Activated CD8-positive, alpha-beta T cell treated with anti-CD3 and anti-CD28 coated beads for 36 hours (primary cell): ENCODE measurements at regions not wholly inside any gene's neighbourhood (a gene's known extent, or its start where the extent isn't known, plus 50 kb on each side); places are given as distances from the start of the nearest gene placed in this dataset.

ENCODE experiments used
- ATAC-seq: fragments of 200-7000 bp; cut with Tn5 transposase; one replicate; pipeline ENCODE4 v1.10.0; 2021; ENCODE audit warnings: mild to moderate bottlenecking, moderate library complexity
- CTCF ChIA-PET: fragments of 350-600 bp; sonication (Branson Sonifier 250); formaldehyde crosslinking; loops from one replicate; lab custom pipeline; 2021; ENCODE audit warnings: antibody characterized with exemption; lab: Charles Lee
- POLR2A ChIA-PET: fragments of 350-600 bp; sonication (Branson Sonifier 250); formaldehyde crosslinking; loops from one replicate; lab custom pipeline; 2021; ENCODE audit warnings: antibody characterized with exemption; lab: Charles Lee
- DNase-seq: peaks from one replicate; pipeline ENCODE4 v3.0.0-alpha.2; 2020
- H3K27ac Mint-ChIP-seq: one replicate; pipeline ENCODE4 v1.8.0; 2021; ENCODE audit warnings: mild to moderate bottlenecking, mixed read lengths
- H3K27me3 Mint-ChIP-seq: one replicate; pipeline ENCODE4 v1.8.0; 2021; ENCODE audit warnings: mixed read lengths
- H3K36me3 Mint-ChIP-seq: one replicate; pipeline ENCODE4 v1.8.0; 2021; ENCODE audit warnings: low read depth, mixed read lengths
- H3K4me1 Mint-ChIP-seq: one replicate; pipeline ENCODE4 v1.8.0; 2021; ENCODE audit warnings: low read depth, mixed read lengths
- H3K4me3 Mint-ChIP-seq: one replicate; pipeline ENCODE4 v1.8.0; 2021; ENCODE audit warnings: mild to moderate bottlenecking, moderate library complexity, mixed read lengths
- H3K9me3 Mint-ChIP-seq: one replicate; pipeline ENCODE4 v1.8.0; 2021; ENCODE audit warnings: mixed read lengths
- intact Hi-C: fragments of 100-400 bp; cut with micrococcal nuclease; formaldehyde crosslinking; loops from one replicate; pipeline ENCODE4 v1.10.0; 2022
- TF ChIP-seq, protein P1 (sequence below): fragments of 200-600 bp; IDR thresholded peaks from one replicate; pipeline ENCODE4 v1.8.0; 2022; ENCODE audit warnings: antibody characterized with exemption, mild to moderate bottlenecking

DNA sequence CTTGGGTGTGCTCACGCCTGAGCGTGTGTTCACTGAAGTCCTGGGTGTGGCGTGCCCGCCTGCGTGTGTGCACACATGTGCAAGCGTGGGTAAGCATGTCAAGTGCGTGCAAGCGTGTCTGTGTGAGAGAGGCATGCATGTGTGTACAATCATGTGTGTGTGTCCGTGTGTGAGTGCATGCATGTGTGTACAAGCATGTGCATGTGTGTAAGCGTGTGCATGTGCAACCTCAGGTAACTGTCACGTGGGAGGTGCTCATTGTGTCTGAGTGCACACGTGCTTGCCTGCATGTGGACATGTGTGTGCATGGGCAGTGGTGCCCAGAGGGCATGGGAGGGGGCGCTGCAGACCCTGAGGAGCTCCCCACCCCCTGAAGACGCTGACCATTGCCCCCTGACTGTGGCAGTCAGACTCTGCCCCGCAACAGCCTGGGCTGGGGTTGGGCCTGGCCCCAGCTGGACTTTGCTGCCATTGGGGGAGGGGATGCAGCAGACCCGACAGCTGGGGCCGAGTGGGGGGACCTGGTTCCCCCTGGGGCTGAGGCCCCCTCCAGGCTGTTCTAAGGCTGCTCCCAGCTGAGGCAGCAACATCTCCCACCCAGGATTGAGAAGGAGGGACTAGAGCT, 88.1 kb downstream of the UNCX start:
- TF ChIP-seq, protein P1, sequence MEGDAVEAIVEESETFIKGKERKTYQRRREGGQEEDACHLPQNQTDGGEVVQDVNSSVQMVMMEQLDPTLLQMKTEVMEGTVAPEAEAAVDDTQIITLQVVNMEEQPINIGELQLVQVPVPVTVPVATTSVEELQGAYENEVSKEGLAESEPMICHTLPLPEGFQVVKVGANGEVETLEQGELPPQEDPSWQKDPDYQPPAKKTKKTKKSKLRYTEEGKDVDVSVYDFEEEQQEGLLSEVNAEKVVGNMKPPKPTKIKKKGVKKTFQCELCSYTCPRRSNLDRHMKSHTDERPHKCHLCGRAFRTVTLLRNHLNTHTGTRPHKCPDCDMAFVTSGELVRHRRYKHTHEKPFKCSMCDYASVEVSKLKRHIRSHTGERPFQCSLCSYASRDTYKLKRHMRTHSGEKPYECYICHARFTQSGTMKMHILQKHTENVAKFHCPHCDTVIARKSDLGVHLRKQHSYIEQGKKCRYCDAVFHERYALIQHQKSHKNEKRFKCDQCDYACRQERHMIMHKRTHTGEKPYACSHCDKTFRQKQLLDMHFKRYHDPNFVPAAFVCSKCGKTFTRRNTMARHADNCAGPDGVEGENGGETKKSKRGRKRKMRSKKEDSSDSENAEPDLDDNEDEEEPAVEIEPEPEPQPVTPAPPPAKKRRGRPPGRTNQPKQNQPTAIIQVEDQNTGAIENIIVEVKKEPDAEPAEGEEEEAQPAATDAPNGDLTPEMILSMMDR = no peak
- ChIA-PET POLR2A (no interaction called here), CTCF (no interaction called here)
- Mint-ChIP-seq H3K4me1 (no peaks in the 10 kb centered on the region), H3K27ac (no peak overlapping the region), H3K9me3 (no peaks in the 10 kb centered on the region), H3K36me3 (no peaks in the 10 kb centered on the region), H3K4me3 (no peak overlapping the region), H3K27me3 (peaks cover 8% of the 10 kb centered on the region)
- no peak for ATAC-seq
- intact Hi-C loops = no loop called here
- DNase-seq = no peak

DNA sequence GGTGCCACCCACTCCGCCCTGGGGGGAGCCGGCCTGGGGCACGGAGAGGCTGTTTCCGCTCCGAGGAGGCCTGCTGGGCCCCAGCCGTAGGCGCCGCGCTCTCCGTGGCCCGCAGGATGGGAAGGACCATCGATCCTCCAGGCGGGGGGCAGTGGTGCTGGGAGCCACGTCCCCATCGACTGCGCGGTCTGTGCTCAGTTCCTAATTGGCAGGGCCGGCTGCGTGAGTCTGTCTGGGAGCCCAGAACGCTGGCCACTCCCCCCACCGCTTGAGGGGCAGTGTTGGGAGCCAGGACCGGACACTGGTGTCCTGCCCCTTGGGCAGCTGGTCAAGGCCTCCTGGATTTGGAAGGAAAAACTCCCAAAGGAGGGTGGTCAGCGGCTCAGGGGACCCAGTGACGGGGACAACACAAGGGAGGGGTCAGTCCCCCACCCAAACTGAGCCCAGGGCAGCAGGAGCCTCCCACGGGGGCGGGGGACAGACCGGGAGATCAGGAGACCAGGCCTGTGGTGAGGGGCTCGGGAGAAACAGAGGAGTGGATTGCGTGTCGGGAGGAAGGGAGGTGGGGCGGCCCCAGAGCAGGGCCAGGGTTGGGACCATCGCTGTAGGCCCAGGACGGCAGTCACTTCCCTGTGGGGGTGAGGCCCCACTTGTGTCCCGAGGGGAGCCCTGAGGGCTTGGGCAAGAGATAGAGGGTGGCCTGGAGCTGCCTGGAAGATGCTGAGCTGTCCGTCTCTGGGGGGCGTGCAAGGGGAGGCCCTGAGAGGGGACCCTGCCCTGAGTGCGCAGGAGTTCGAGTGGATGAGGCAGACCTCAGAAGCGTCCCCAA, 89.0 kb downstream of the UNCX start:
- H3K36me3 Mint-ChIP-seq = no peaks in the 10 kb centered on the region
- CTCF ChIA-PET = no interaction called here
- TF ChIP-seq, protein P1 = no peak
- H3K27me3 Mint-ChIP-seq = peaks cover 8% of the 10 kb centered on the region
- no peaks in the 10 kb centered on the region for H3K9me3 Mint-ChIP-seq
- intact Hi-C loops = no loop called here
- H3K4me1 Mint-ChIP-seq = no peaks in the 10 kb centered on the region
- no peak overlapping the region for H3K4me3 Mint-ChIP-seq
- H3K27ac Mint-ChIP-seq = no peak overlapping the region
- POLR2A ChIA-PET = no interaction called here
- no peak for DNase-seq
- no peak for ATAC-seq

DNA sequence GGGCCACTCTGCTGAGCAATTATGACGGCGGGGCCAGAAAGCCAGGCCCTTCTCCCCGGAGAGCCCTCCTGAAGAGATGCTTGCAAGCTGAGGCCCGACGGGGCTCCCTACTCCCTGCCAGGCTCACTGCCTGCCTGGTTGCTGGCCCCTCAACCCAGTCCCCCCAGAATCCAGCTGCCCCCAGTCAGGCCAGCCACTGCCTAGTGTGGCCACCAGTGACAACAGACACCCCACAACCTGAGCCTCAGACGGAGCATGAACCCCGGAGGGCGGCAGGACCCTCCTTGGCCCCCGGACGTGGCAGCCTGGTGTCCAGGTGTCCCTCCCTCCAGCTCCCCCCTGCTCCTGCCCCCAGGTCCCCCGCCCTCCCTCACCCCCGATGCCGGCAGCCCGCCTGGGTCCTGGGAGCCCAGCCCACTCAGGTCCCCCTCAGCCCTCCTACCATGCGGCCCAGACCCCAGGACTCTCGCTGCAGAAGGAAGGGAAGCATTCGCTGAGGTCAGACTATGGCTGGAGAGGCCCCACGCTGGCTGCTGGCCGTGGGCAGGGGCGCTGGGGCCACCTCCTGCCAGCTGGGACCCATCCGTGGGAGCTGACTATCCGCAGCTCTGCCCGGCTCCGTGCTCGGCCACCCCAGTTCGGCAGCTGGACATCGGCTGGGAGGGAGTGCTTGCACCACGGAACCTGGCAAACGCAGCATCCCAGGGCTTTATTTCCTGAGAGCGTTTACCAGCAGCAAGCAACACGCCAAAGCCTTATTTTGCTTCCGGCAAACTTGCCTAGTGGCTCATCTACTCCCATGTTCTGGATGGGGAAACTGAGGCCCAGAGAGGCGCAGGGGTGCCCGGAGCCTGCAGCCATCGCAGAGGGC, 89.8 kb downstream of the UNCX start:
- Mint-ChIP-seq H3K27me3 (peaks cover 8% of the 10 kb centered on the region), H3K36me3 (no peaks in the 10 kb centered on the region), H3K4me3 (no peak overlapping the region), H3K4me1 (no peaks in the 10 kb centered on the region), H3K9me3 (no peaks in the 10 kb centered on the region), H3K27ac (no peak overlapping the region)
- DNase-seq (no peak), ATAC-seq (no peak)
- TF ChIP-seq, protein P1 = no peak
- ChIA-PET CTCF (no interaction called here), POLR2A (no interaction called here)
- intact Hi-C loops = no loop called here

DNA sequence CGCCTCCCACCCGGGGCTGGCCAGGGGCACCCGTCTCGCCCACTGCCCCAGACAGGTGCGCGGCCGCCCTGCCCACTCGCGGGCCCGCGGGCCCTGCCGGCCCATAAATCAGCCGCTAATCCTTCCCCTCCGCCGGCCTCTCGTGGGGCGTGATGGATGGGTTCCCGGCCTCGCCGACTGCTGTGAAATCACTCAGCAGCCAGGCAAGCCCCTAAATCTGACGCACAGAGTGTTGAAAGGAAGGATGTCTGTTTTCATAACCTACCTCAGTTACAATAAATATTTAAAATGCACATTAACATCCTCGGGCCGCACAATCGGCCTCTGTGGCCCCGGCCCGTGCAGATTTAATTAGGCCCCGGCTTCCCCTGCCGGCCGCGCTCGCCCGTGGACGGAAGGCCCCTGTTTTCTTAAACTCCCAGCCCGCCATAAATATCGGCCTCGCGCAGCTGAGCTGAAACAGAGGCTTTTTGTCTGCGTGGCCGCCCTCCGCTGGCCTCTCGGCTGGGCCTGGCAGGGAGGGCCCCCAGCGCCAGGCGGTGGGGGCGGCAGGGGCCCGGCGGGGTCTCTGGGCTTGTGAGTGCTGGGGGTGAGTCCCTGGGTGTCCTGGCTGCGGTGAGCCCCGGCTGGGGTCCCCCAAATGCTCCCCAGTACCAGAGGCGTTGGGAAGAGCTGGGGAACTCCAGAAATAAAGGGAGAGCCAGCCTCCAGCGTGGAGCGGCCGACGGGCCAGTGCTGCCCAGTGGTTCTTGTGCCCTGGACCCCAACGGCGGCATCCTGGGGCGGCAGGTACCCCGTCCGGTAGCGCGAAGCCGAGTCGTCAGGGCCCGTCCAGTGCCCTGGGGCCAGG, 90.7 kb downstream of the UNCX start:
- no peak for DNase-seq
- ATAC-seq = no peak
- Mint-ChIP-seq H3K27ac (no peak overlapping the region), H3K36me3 (no peaks in the 10 kb centered on the region), H3K27me3 (peaks cover 8% of the 10 kb centered on the region), H3K9me3 (no peaks in the 10 kb centered on the region), H3K4me1 (no peaks in the 10 kb centered on the region), H3K4me3 (no peak overlapping the region)
- ChIA-PET POLR2A (no interaction called here), CTCF (no interaction called here)
- TF ChIP-seq, protein P1 = no peak
- intact Hi-C loops = no loop called here
